HUES48 (cell line): ENCODE measurements at regions not wholly inside any gene's neighbourhood (a gene's known extent, or its start where the extent isn't known, plus 50 kb on each side); places are given as distances from the start of the nearest gene placed in this dataset.

Experiments used
- H3K27ac ChIP-seq: one replicate; pipeline ENCODE4 v1.7.0; 2013; ENCODE audit warnings: low read depth, low read length, inconsistent platforms
- H3K27me3 ChIP-seq: 2 replicates; pipeline ENCODE4 v1.6.1; 2013; ENCODE audit warnings: mild to moderate bottlenecking, low read length; ENCODE audit not compliant: control insufficient read depth, insufficient read depth
- H3K36me3 ChIP-seq: 2 replicates; pipeline ENCODE4 v1.6.1; 2013; ENCODE audit warnings: low read length; ENCODE audit not compliant: control insufficient read depth, insufficient read depth
- H3K4me1 ChIP-seq: 2 replicates; pipeline ENCODE4 v1.6.1; 2013; ENCODE audit warnings: mild to moderate bottlenecking, low read length; ENCODE audit not compliant: control insufficient read depth, insufficient read depth
- H3K4me3 ChIP-seq: 2 replicates; pipeline ENCODE4 v1.5.1; 2013; ENCODE audit warnings: mild to moderate bottlenecking, low read depth, low read length
- H3K9ac ChIP-seq: 2 replicates; pipeline ENCODE4 v1.6.1; 2013; ENCODE audit warnings: mild to moderate bottlenecking, low read depth, low read length, moderate library complexity
- H3K9me3 ChIP-seq: 2 replicates; pipeline ENCODE4 v1.6.1; 2013; ENCODE audit warnings: low read length; ENCODE audit not compliant: control insufficient read depth, insufficient read depth

- H3K4me1 ChIP-seq, result peaks cover 4% of the 10 kb centered on the region; the same call in 1 of the 2 replicates
- no peak overlapping the region for H3K9ac ChIP-seq
- H3K36me3 ChIP-seq, result no peaks in the 10 kb centered on the region
- H3K4me3 ChIP-seq, result no peak overlapping the region
- no peaks in the 10 kb centered on the region for H3K9me3 ChIP-seq
- H3K27ac ChIP-seq, result no peak overlapping the region
- H3K27me3 ChIP-seq, result no peaks in the 10 kb centered on the region
Observed at GRCh38 chr13:72403396-72404010, 323.9 kb downstream of the MZT1 start.

GRCh38 chr13:72400856-72401255 lies 326.6 kb downstream of the MZT1 start:
- Histone ChIP-seq H3K4me1 (peaks cover 18% of the 10 kb centered on the region), H3K27ac (no peak overlapping the region), H3K9ac (no peak overlapping the region), H3K27me3 (no peaks in the 10 kb centered on the region), H3K36me3 (no peaks in the 10 kb centered on the region), H3K4me3 (no peak overlapping the region), H3K9me3 (no peaks in the 10 kb centered on the region)

DNA sequence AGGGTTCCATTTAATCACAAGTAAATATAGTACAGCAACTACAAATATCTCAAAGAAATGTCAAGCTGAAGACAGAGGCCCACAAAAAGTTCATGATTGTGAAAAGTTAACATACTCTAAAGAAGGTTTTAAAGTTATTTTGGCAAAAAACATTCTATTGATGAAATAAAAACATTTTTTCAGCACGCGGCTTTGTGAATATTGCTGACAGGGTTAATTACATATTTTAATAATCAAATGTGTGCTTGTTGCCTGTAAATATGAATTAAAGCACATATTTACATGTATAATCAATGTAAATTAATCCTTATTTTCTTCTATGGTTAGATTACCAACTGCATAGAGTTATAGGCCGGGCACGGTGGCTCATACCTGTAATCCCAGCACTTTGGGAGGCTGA lies 328.1 kb downstream of the MZT1 start:
- Histone ChIP-seq H3K4me3 (no peak overlapping the region), H3K27me3 (no peaks in the 10 kb centered on the region), H3K4me1 (peaks cover 18% of the 10 kb centered on the region), H3K9ac (no peak overlapping the region), H3K9me3 (no peaks in the 10 kb centered on the region), H3K27ac (no peak overlapping the region), H3K36me3 (no peaks in the 10 kb centered on the region)

- Histone ChIP-seq H3K4me1 (peaks cover 18% of the 10 kb centered on the region), H3K9ac (no peak overlapping the region), H3K27ac (no peak overlapping the region), H3K27me3 (no peaks in the 10 kb centered on the region), H3K9me3 (no peaks in the 10 kb centered on the region), H3K36me3 (no peaks in the 10 kb centered on the region), H3K4me3 (no peak overlapping the region)
Observed at GRCh38 chr13:72397265-72397664, 330.2 kb downstream of the MZT1 start.

DNA sequence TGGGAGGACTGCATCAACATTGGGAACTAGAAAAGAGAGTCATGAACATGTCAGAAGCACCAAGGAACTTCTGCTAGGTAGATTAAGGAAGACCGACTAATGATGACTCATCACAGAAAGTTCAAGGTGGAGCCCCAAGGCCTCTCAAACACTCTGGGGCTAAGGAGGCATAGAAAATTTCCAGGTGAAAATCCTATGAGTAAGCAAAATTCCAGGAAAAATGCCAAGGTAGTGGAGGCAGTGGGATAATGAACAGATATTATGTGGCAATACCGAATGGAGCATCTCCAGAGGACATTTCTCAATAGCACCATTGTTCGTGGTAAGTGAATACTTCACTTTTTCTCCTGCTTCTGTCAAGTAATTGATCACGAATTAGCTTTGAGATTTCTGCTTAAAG lies 336.5 kb downstream of the MZT1 start:
- Histone ChIP-seq H3K27ac (no peak overlapping the region), H3K36me3 (no peaks in the 10 kb centered on the region), H3K4me3 (no peak overlapping the region), H3K9ac (no peak overlapping the region), H3K4me1 (no peaks in the 10 kb centered on the region), H3K9me3 (no peaks in the 10 kb centered on the region), H3K27me3 (no peaks in the 10 kb centered on the region)

DNA sequence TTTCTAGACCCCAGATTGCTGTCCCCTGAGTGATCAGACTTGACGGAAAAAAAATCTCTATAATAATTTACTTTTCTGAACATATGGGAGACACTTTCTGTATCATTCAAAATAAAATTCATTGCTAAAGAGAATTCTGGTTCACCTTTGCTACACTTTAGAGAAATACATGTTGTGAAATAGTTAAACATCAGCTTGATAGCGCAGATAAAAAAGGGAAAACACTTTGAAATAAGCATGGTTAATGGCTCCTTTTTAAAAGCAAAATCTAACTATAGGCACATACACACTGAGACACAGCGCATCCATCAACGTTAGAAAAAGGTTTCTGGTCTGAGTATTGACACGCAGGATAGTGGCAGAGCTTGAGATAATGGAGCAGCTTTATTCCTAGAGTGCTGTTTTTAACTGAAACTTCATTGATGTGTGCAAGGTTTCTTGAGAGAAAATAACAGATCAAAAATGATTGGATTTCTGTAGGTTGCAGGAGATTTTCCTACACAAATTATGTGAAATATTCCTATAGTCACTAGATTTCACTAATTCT lies 341.2 kb downstream of the MZT1 start:
- Histone ChIP-seq H3K27ac (no peak overlapping the region), H3K36me3 (no peaks in the 10 kb centered on the region), H3K9ac (no peak overlapping the region)

DNA sequence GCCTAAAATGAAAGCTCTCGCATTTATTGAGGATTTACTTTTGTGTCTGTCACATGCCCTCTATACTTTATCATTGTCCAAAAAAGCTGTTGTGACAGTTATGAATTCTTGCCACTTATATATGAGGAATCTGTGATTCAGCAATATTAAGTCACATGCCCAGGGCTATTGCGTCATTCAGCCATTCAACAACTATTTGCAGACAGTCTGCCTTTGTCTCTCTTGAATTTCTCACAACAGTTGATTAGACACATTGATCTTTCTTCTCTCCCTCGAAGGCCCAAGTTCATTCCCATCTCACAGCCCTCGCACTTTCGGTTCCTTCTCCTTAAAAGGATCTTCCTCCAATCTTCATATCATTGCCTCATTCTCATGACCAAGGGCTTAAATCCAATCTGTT lies 342.6 kb downstream of the MZT1 start:
- Histone ChIP-seq H3K27ac (no peak overlapping the region), H3K9me3 (no peaks in the 10 kb centered on the region), H3K9ac (no peak overlapping the region), H3K4me3 (no peak overlapping the region), H3K4me1 (0 out of 2 replicates have a peak, but pooled peaks cover 5% of the 10 kb centered on the region), H3K36me3 (no peaks in the 10 kb centered on the region), H3K27me3 (no peaks in the 10 kb centered on the region)

More for the DNA sequence above, 341.2 kb downstream of the MZT1 start:
- Histone ChIP-seq H3K4me1 (0 out of 2 replicates have a peak, but pooled peaks cover 5% of the 10 kb centered on the region), H3K27me3 (no peaks in the 10 kb centered on the region), H3K4me3 (no peak overlapping the region), H3K9me3 (no peaks in the 10 kb centered on the region)

DNA sequence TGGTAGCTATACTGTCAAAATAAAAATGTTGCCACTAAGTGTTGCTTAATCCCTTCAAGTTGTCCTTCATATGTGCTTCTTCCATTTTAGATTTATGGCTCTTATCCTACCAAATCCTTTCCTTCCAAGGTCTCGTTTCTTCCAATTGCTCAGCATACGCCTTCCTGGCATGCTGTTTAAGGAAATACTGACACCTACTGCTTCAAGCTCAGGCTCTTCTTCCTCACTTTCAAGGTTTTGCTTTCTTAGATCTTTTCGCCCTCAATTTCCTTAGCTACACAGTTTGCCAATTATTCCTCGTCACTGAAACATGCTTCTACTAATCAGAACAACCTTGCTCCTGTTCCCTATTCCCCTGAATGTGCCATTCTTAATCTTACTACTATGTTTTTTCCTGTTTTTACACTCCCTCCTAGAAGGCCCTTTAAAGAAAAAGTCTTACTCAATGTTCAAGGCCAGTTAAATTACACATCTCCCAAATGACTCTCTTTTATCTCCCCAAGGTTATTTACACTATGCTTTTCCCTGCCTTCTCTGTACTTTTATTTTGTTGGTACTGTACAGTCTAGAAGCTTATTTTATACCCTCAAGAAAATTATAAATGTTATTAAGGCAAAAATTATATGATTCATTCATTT lies 343.1 kb downstream of the MZT1 start:
- no peaks in the 10 kb centered on the region for H3K9me3 ChIP-seq
- no peak overlapping the region for H3K9ac ChIP-seq
- no peaks in the 10 kb centered on the region for H3K27me3 ChIP-seq
- no peak overlapping the region for H3K27ac ChIP-seq
- H3K4me1 ChIP-seq, result 0 out of 2 replicates have a peak, but pooled peaks cover 5% of the 10 kb centered on the region
- H3K4me3 ChIP-seq, result no peak overlapping the region
- no peaks in the 10 kb centered on the region for H3K36me3 ChIP-seq

GRCh38 chr13:72383646-72384045 lies 343.8 kb downstream of the MZT1 start:
- 0 out of 2 replicates have a peak, but pooled peaks cover 5% of the 10 kb centered on the region for H3K4me1 ChIP-seq
- H3K4me3 ChIP-seq, result no peak overlapping the region
- no peak overlapping the region for H3K9ac ChIP-seq
- no peak overlapping the region for H3K27ac ChIP-seq
- H3K27me3 ChIP-seq, result no peaks in the 10 kb centered on the region
- no peaks in the 10 kb centered on the region for H3K9me3 ChIP-seq
- no peaks in the 10 kb centered on the region for H3K36me3 ChIP-seq

DNA sequence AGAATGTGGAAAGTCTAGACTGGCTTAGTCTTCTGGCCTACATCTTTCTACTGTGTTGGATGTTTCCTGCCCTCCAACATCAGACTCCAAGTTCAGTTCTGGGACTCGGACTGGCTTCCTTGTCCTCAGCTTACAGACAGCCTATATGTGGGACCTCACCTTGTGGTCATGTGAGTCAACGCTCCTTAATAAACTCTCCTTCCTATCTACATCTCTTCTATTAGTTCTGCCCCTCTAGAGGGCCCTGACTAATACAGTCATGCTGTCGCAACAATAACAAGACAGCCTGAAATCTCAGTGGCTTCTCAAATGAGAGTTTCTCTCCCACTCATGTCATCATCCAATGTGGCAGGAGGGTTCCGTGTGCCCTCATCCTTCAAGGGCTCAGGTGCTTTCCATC lies 347.8 kb downstream of the MZT1 start:
- Histone ChIP-seq H3K4me3 (no peak overlapping the region), H3K36me3 (no peaks in the 10 kb centered on the region), H3K27me3 (no peaks in the 10 kb centered on the region), H3K4me1 (no peaks in the 10 kb centered on the region), H3K9me3 (no peaks in the 10 kb centered on the region), H3K9ac (no peak overlapping the region), H3K27ac (no peak overlapping the region)

- no peak overlapping the region for H3K27ac ChIP-seq
- no peaks in the 10 kb centered on the region for H3K9me3 ChIP-seq
- H3K4me3 ChIP-seq, result no peak overlapping the region
- H3K9ac ChIP-seq, result no peak overlapping the region
- no peaks in the 10 kb centered on the region for H3K27me3 ChIP-seq
- H3K36me3 ChIP-seq, result no peaks in the 10 kb centered on the region
- H3K4me1 ChIP-seq, result no peaks in the 10 kb centered on the region
Observed at GRCh38 chr13:72368031-72368430, 359.4 kb downstream of the MZT1 start.
